Fibroblast of lung (primary cell): ENCODE measurements at regions not wholly inside any gene's neighbourhood (a gene's known extent, or its start where the extent isn't known, plus 50 kb on each side); places are given as distances from the start of the nearest gene placed in this dataset.

ENCODE experiments used
- CTCF ChIP-seq, 2 donors: IDR thresholded peaks in 1 of 2; conservative IDR thresholded peaks in 1 of 2; 1 replicate in 1 of 2; 2 replicates in 1 of 2; pipeline ENCODE4 v1.5.1; 2011 to 2012; ENCODE audit warnings: low read length in 2 of 2, control low read depth in 1 of 2, inconsistent platforms in 1 of 2, low read depth in 1 of 2, mild to moderate bottlenecking in 1 of 2
- EZH2 ChIP-seq: IDR thresholded peaks from 2 replicates; pipeline ENCODE4 v1.5.1; 2012; ENCODE audit warnings: low read length, control low read depth, mild to moderate bottlenecking; ENCODE audit errors: missing control alignments

GRCh38 chr3:56911363-56911762, 109.6 kb upstream of the ARHGEF3 start:
- TF ChIP-seq EZH2 (no peak), CTCF (conservative IDR thresholded peaks at IDR 0.05 in 1 of 2, IDR thresholded peaks at IDR 0.05 in 1 of 2; ENCODE audit: low read depth in 1 of 2, low read length in 2 of 2) (no peak)
